OCI-LY3 (cell line): ENCODE measurements at regions not wholly inside any gene's neighbourhood (a gene's known extent, or its start where the extent isn't known, plus 50 kb on each side); places are given as distances from the start of the nearest gene placed in this dataset.
"Not testable (repeated sequence)": the region's sequence is repeated elsewhere in the genome, so short reads cannot be mapped to it uniquely, and the experiment has no call there.

Experiments used
- H2AFZ ChIP-seq: fragments of 200-600, 300-600 bp; shearing (Covaris generic); 2 replicates; pipeline ENCODE4 v1.6.0; 2014; ENCODE audit warnings: antibody characterized with exemption, low read depth, low read length
- H3K27ac ChIP-seq: fragments of 200-600, 300-600 bp; sonication (generic); 2 replicates; pipeline ENCODE4 v1.5.1; 2014; ENCODE audit warnings: mild to moderate bottlenecking, low read length, moderate library complexity, mixed read lengths
- H3K27me3 ChIP-seq: fragments of 200-600, 300-600 bp; sonication (generic); 2 replicates; pipeline ENCODE4 v1.6.1; 2014; ENCODE audit warnings: low read depth, low read length, mixed read lengths
- H3K36me3 ChIP-seq: fragments of 200-600, 300-600 bp; sonication (generic); replicated peaks from 2 replicates; pipeline ENCODE3; 2014; ENCODE audit warnings: low read depth, low read length, mixed read lengths
- H3K4me1 ChIP-seq: fragments of 300-600, 200-600 bp; sonication (generic); 2 replicates; pipeline ENCODE4 v1.6.1; 2014; ENCODE audit warnings: low read length, mixed read lengths
- H3K4me2 ChIP-seq: fragments of 200-600, 300-600 bp; sonication (generic); 2 replicates; pipeline ENCODE4 v1.6.1; 2014; ENCODE audit warnings: low read length, mixed read lengths
- H3K4me3 ChIP-seq: fragments of 300-600, 200-600 bp; sonication (generic); 2 replicates; pipeline ENCODE4 v1.5.1; 2014; ENCODE audit warnings: antibody characterized with exemption, mild to moderate bottlenecking, low read length, moderate library complexity
- H3K79me2 ChIP-seq: fragments of 300-600, 200-600 bp; shearing (Covaris generic); 2 replicates; pipeline ENCODE4 v1.6.1; 2014; ENCODE audit warnings: mild to moderate bottlenecking, low read length, mixed read lengths
- H3K9ac ChIP-seq: fragments of 300-600, 200-600 bp; shearing (Covaris generic); 2 replicates; pipeline ENCODE4 v1.6.0; 2014; ENCODE audit warnings: mild to moderate bottlenecking, low read length, moderate library complexity
- H3K9me3 ChIP-seq: fragments of 200-600, 300-600 bp; shearing (Covaris generic); 2 replicates; pipeline ENCODE4 v1.6.1; 2014; ENCODE audit warnings: low read length, mixed read lengths; ENCODE audit not compliant: insufficient read depth
- H4K20me1 ChIP-seq: fragments of 200-600, 300-600 bp; sonication (generic); 2 replicates; pipeline ENCODE4 v1.6.1; 2016; ENCODE audit warnings: low read length, mixed read lengths; ENCODE audit not compliant: insufficient read depth
- EZH2phosphoT487 ChIP-seq: fragments of 200-600 bp; shearing (Covaris generic); IDR thresholded peaks from 2 replicates; pipeline ENCODE4 v1.6.1; 2018; ENCODE audit warnings: antibody characterized with exemption, mixed run types, low read depth
- TF ChIP-seq, protein P1 (sequence below): fragments of 200-600, 300-600 bp; sonication (generic); IDR thresholded peaks from 2 replicates; pipeline ENCODE4 v1.5.1; 2014; ENCODE audit warnings: antibody characterized with exemption, low read length, low read depth

GRCh38 chr3:20997183-20997582, 753.8 kb downstream of the ZNF385D start:
- no peak for TF ChIP-seq EZH2phosphoT487
- TF ChIP-seq, protein P1, sequence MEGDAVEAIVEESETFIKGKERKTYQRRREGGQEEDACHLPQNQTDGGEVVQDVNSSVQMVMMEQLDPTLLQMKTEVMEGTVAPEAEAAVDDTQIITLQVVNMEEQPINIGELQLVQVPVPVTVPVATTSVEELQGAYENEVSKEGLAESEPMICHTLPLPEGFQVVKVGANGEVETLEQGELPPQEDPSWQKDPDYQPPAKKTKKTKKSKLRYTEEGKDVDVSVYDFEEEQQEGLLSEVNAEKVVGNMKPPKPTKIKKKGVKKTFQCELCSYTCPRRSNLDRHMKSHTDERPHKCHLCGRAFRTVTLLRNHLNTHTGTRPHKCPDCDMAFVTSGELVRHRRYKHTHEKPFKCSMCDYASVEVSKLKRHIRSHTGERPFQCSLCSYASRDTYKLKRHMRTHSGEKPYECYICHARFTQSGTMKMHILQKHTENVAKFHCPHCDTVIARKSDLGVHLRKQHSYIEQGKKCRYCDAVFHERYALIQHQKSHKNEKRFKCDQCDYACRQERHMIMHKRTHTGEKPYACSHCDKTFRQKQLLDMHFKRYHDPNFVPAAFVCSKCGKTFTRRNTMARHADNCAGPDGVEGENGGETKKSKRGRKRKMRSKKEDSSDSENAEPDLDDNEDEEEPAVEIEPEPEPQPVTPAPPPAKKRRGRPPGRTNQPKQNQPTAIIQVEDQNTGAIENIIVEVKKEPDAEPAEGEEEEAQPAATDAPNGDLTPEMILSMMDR = no peak
- H3K4me2 ChIP-seq = no peak overlapping the region
- no peak overlapping the region for H3K4me3 ChIP-seq
- H3K4me1 ChIP-seq = no peaks in the 10 kb centered on the region
- no peaks in the 10 kb centered on the region for H3K36me3 ChIP-seq
- no peak overlapping the region for H2AFZ ChIP-seq
- H3K79me2 ChIP-seq = no peaks in the 10 kb centered on the region
- H3K27ac ChIP-seq = no peak overlapping the region
- H3K9ac ChIP-seq = no peak overlapping the region
- H3K9me3 ChIP-seq = no peaks in the 10 kb centered on the region
- H4K20me1 ChIP-seq = no peaks in the 10 kb centered on the region
- no peaks in the 10 kb centered on the region for H3K27me3 ChIP-seq

GRCh38 chr3:20990896-20991295, 760.1 kb downstream of the ZNF385D start:
- no peak overlapping the region for H3K9ac ChIP-seq

DNA sequence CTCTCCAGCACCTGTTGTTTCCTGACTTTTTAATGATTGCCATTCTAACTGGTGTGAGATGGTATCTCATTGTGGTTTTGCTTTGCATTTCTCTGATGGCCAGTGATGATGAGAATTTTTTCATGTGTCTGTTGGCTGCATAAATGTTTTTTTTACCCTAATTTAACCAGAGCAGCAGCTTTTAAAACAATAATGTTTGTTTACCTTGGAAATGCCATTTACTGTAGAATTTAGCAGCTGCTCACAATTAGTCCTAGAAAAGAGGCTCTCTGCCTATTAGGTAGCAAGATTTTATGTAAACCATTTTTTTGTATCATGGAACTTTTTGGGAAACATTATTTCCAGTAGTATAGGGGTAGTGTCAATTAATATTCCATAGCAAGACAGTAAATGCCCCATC, 761.4 kb downstream of the ZNF385D start:
- H3K79me2 ChIP-seq, H4K20me1 ChIP-seq, H3K27ac ChIP-seq: not testable (repeated sequence)

More at GRCh38 chr3:20990896-20991295, 760.1 kb downstream of the ZNF385D start:
- Histone ChIP-seq H4K20me1 (no peaks in the 10 kb centered on the region), H3K4me1 (no peaks in the 10 kb centered on the region), H3K79me2 (no peaks in the 10 kb centered on the region), H3K9me3 (no peaks in the 10 kb centered on the region), H3K27ac (no peak overlapping the region), H2AFZ (no peak overlapping the region), H3K4me3 (no peak overlapping the region), H3K27me3 (no peaks in the 10 kb centered on the region), H3K4me2 (no peak overlapping the region), H3K36me3 (no peaks in the 10 kb centered on the region)
- no peak for TF ChIP-seq EZH2phosphoT487
- TF ChIP-seq, protein P1 = no peak

DNA sequence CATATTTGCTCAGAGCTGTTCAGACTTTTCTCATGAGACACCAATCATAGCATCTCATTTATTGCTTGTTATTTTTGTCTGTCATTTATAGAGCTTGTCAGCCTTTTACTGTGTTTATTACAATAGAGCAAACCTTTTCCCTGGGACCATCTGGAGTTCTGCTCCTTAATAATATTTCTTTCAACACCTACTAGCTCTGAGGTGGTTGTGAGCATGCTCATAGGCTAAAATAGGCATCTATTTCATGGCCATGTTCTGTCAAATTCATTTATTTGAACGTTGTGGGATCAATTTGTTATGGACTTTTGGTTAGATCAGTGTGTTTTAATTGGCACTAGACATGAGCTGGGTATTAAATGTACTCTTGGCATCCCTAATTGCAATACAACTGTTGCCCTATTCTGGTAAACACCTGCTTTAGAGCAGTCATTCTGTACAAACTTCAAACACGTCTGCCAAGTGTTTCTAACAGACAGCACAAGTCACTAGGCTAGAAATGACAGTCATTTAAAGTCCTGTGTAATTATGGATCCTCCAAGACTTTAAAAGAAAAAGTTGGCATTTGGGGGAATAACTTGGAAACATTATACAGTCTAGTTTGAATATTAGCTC, 766.3 kb downstream of the ZNF385D start:
- no peaks in the 10 kb centered on the region for H3K36me3 ChIP-seq

More for the DNA sequence above, 761.4 kb downstream of the ZNF385D start:
- H3K4me3 ChIP-seq, H3K4me1 ChIP-seq, H3K9ac ChIP-seq, H3K36me3 ChIP-seq, H3K27me3 ChIP-seq, H3K9me3 ChIP-seq, H2AFZ ChIP-seq, H3K4me2 ChIP-seq: not testable (repeated sequence)

More for the DNA sequence above, 766.3 kb downstream of the ZNF385D start:
- no peaks in the 10 kb centered on the region for H3K27me3 ChIP-seq
- no peak for TF ChIP-seq EZH2phosphoT487
- TF ChIP-seq, protein P1 = no peak
- no peaks in the 10 kb centered on the region for H3K4me1 ChIP-seq
- H4K20me1 ChIP-seq = no peaks in the 10 kb centered on the region
- H3K9ac ChIP-seq = no peak overlapping the region
- H3K79me2 ChIP-seq = no peaks in the 10 kb centered on the region
- no peak overlapping the region for H3K4me3 ChIP-seq
- H3K27ac ChIP-seq = no peak overlapping the region
- no peak overlapping the region for H3K4me2 ChIP-seq
- no peak overlapping the region for H2AFZ ChIP-seq
- H3K9me3 ChIP-seq = no peaks in the 10 kb centered on the region
